ENCODE measurements at regions not wholly inside any gene's neighbourhood (a gene's known extent, or its start where the extent isn't known, plus 50 kb on each side); places are given as distances from the start of the nearest gene placed in this dataset.

- H2BK15ac ChIP-seq (ENCODE audit: low read length), result no peak overlapping the region
- no peak overlapping the region for H3K23ac ChIP-seq (ENCODE audit: low read depth, low read length, poor library complexity)
- no peak overlapping the region for H3K27ac ChIP-seq (replicated peaks; ENCODE audit: low read length)
- no CpG with 5 or more reads among the region's 7 CpGs for whole genome bisulfite sequencing, 2 donors (ENCODE audit: extremely low coverage in 2 of 2, insufficient read length in 2 of 2, insufficient replicate concordance in 1 of 2)
- no peak overlapping the region for H2BK12ac ChIP-seq (ENCODE audit: low read length)
- peaks cover 0 to 39% of the 10 kb centered on the region in 2 donors for H3K4me1 ChIP-seq (ENCODE audit: control insufficient read depth in 2 of 2, insufficient read depth in 1 of 2, low read depth in 1 of 2, low read length in 2 of 2)
- no peak for DNase-seq (ENCODE audit: low spot score)
- H3K9me3 ChIP-seq (replicated peaks in 1 of 2; ENCODE audit: control insufficient read depth in 2 of 2, insufficient read depth in 1 of 2, low read depth in 1 of 2, low read length in 2 of 2), result peaks cover 0 to 12% of the 10 kb centered on the region in 2 donors
- H3K18ac ChIP-seq (ENCODE audit: low read length), result no peak overlapping the region
- H3K9ac ChIP-seq (ENCODE audit: low read depth, low read length, poor library complexity), result no peak overlapping the region
- H2BK5ac ChIP-seq (ENCODE audit: low read length), result no peak overlapping the region
- H3K36me3 ChIP-seq (replicated peaks in 1 of 2; ENCODE audit: control insufficient read depth in 2 of 2, insufficient read depth in 2 of 2, low read length in 2 of 2), result no peaks in the 10 kb centered on the region
- H3K79me1 ChIP-seq (ENCODE audit: low read depth, low read length), result no peaks in the 10 kb centered on the region
- no peak overlapping the region for H4K91ac ChIP-seq (ENCODE audit: low read depth, low read length, poor library complexity)
- H3K4ac ChIP-seq (ENCODE audit: low read length), result no peak overlapping the region
- H4K8ac ChIP-seq (ENCODE audit: low read depth, low read length), result no peak overlapping the region
- no peak overlapping the region for H3K14ac ChIP-seq (ENCODE audit: low read length)
- H2AK5ac ChIP-seq (ENCODE audit: low read depth, low read length), result no peak overlapping the region
- no peak overlapping the region for H2AFZ ChIP-seq (ENCODE audit: low read length)
- no peak overlapping the region for H2BK120ac ChIP-seq (ENCODE audit: low read depth, low read length)
- no peak overlapping the region for H3K4me3 ChIP-seq (ENCODE audit: low read length in 2 of 2)
- H3K27me3 ChIP-seq (ENCODE audit: control insufficient read depth in 3 of 3, insufficient read depth in 3 of 3, low read depth in 1 of 3, low read length in 3 of 3), result no peaks in the 10 kb centered on the region
- no peak overlapping the region for H3K4me2 ChIP-seq (ENCODE audit: insufficient read depth, low read length, poor library complexity, severe bottlenecking)
Measured at GRCh38 chr1:14543191-14543840, 55.2 kb upstream of the KAZN start.

DNA sequence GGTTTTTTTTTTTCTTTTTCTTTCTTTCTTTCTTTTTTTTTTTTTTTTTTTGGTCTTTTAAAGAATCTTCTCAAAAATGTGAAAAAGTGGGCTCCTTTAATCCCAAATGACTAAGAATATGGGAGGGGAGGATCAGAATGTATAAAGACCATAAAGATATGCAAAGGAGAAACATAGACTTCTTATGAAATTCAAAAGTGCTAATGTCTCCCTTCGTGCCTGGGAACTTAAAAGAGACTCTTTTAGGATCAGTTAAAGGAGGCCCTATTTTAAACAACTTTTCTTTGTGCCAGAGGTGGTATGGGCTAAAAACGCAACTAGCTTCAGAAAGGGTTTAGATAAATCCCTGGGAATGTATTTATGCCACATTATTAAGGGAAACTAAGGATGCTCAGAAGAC lies 54.2 kb upstream of the KAZN start:
- Histone ChIP-seq H2AFZ (ENCODE audit: low read length) (no peak overlapping the region), H3K18ac (ENCODE audit: low read length) (no peak overlapping the region), H3K23ac (ENCODE audit: low read depth, low read length, poor library complexity) (no peak overlapping the region), H3K9ac (ENCODE audit: low read depth, low read length, poor library complexity) (no peak overlapping the region), H4K8ac (ENCODE audit: low read depth, low read length) (no peak overlapping the region), H2BK15ac (ENCODE audit: low read length) (no peak overlapping the region), H3K4me3 (ENCODE audit: low read length in 2 of 2) (no peak overlapping the region), H3K79me1 (ENCODE audit: low read depth, low read length) (no peaks in the 10 kb centered on the region), H3K36me3 (replicated peaks in 1 of 2; ENCODE audit: control insufficient read depth in 2 of 2, insufficient read depth in 2 of 2, low read length in 2 of 2) (no peaks in the 10 kb centered on the region), H3K9me3 (replicated peaks in 1 of 2; ENCODE audit: control insufficient read depth in 2 of 2, insufficient read depth in 1 of 2, low read depth in 1 of 2, low read length in 2 of 2) (peaks cover 0 to 6% of the 10 kb centered on the region in 2 donors), H3K4me2 (ENCODE audit: insufficient read depth, low read length, poor library complexity, severe bottlenecking) (no peak overlapping the region), H2BK5ac (ENCODE audit: low read length) (no peak overlapping the region), H3K4ac (ENCODE audit: low read length) (no peak overlapping the region), H2BK12ac (ENCODE audit: low read length) (no peak overlapping the region), H4K91ac (ENCODE audit: low read depth, low read length, poor library complexity) (no peak overlapping the region), H3K4me1 (ENCODE audit: control insufficient read depth in 2 of 2, insufficient read depth in 1 of 2, low read depth in 1 of 2, low read length in 2 of 2) (peaks cover 0 to 34% of the 10 kb centered on the region in 2 donors), H3K14ac (ENCODE audit: low read length) (no peak overlapping the region), H2AK5ac (ENCODE audit: low read depth, low read length) (no peak overlapping the region), H3K27me3 (ENCODE audit: control insufficient read depth in 3 of 3, insufficient read depth in 3 of 3, low read depth in 1 of 3, low read length in 3 of 3) (no peaks in the 10 kb centered on the region), H2BK120ac (ENCODE audit: low read depth, low read length) (no peak overlapping the region), H3K27ac (replicated peaks; ENCODE audit: low read length) (no peak overlapping the region)
- DNase-seq (ENCODE audit: low spot score), result no peak
- WGBS, 2 donors (ENCODE audit: extremely low coverage in 2 of 2, insufficient read length in 2 of 2, insufficient replicate concordance in 1 of 2), result no CpG with 5 or more reads among the region's 2 CpGs

DNA sequence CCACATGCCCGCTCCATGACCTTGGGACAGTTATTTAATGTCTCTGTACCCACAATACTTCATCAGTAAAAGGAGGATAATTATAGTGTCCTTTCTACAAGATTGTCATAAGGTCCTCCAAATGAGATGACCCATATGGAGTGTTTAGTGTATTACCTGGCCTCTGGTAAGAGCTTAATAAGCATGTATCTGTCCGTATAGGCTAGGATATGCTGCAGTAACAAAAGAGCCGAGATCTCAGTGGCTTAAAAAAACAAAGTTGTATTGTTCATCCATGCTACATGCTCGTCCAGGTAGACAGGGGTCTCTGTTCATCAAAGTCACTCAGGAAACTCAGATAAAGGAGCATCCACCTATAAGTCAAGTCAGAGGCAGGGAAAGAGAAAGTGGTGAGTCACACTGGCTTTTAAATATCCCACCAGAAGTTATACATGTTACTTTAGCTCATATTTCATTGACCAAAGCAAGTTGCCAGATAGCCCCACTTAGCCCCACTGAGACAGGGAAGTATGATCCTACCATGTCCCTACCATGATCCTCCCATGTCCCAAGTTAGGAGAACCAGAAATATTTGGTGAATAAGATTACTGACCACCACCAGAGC lies 53.0 kb upstream of the KAZN start:
- Histone ChIP-seq H2BK12ac (ENCODE audit: low read length) (no peak overlapping the region), H2AK5ac (ENCODE audit: low read depth, low read length) (no peak overlapping the region), H3K36me3 (replicated peaks in 1 of 2; ENCODE audit: control insufficient read depth in 2 of 2, insufficient read depth in 2 of 2, low read length in 2 of 2) (no peaks in the 10 kb centered on the region), H2AFZ (ENCODE audit: low read length) (no peak overlapping the region), H3K4me3 (ENCODE audit: low read length in 2 of 2) (no peak overlapping the region), H3K79me1 (ENCODE audit: low read depth, low read length) (no peaks in the 10 kb centered on the region), H3K4me2 (ENCODE audit: insufficient read depth, low read length, poor library complexity, severe bottlenecking) (no peak overlapping the region), H3K27me3 (ENCODE audit: control insufficient read depth in 3 of 3, insufficient read depth in 3 of 3, low read depth in 1 of 3, low read length in 3 of 3) (no peaks in the 10 kb centered on the region), H4K91ac (ENCODE audit: low read depth, low read length, poor library complexity) (no peak overlapping the region), H4K8ac (ENCODE audit: low read depth, low read length) (no peak overlapping the region), H3K14ac (ENCODE audit: low read length) (no peak overlapping the region), H3K4ac (ENCODE audit: low read length) (no peak overlapping the region), H3K27ac (replicated peaks; ENCODE audit: low read length) (no peak overlapping the region), H3K4me1 (ENCODE audit: control insufficient read depth in 2 of 2, insufficient read depth in 1 of 2, low read depth in 1 of 2, low read length in 2 of 2) (peaks cover 1 to 25% of the 10 kb centered on the region in 2 donors), H3K9ac (ENCODE audit: low read depth, low read length, poor library complexity) (no peak overlapping the region), H3K23ac (ENCODE audit: low read depth, low read length, poor library complexity) (no peak overlapping the region), H3K18ac (ENCODE audit: low read length) (no peak overlapping the region), H2BK120ac (ENCODE audit: low read depth, low read length) (no peak overlapping the region), H2BK5ac (ENCODE audit: low read length) (no peak overlapping the region), H3K9me3 (replicated peaks in 1 of 2; ENCODE audit: control insufficient read depth in 2 of 2, insufficient read depth in 1 of 2, low read depth in 1 of 2, low read length in 2 of 2) (peaks cover 0 to 6% of the 10 kb centered on the region in 2 donors), H2BK15ac (ENCODE audit: low read length) (no peak overlapping the region)
- no peak for DNase-seq (ENCODE audit: low spot score)
- no CpG with 5 or more reads among the region's 4 CpGs for WGBS, 2 donors (ENCODE audit: extremely low coverage in 2 of 2, insufficient read length in 2 of 2, insufficient replicate concordance in 1 of 2)

GRCh38 chr1:14546416-14546815 lies 52.1 kb upstream of the KAZN start:
- H2BK15ac ChIP-seq (ENCODE audit: low read length), result no peak overlapping the region
- no peaks in the 10 kb centered on the region for H3K27me3 ChIP-seq (ENCODE audit: control insufficient read depth in 3 of 3, insufficient read depth in 3 of 3, low read depth in 1 of 3, low read length in 3 of 3)
- no CpG with 5 or more reads among the region's 3 CpGs for WGBS, 2 donors (ENCODE audit: extremely low coverage in 2 of 2, insufficient read length in 2 of 2, insufficient replicate concordance in 1 of 2)
- no peak overlapping the region for H2AFZ ChIP-seq (ENCODE audit: low read length)
- no peak overlapping the region for H3K4me2 ChIP-seq (ENCODE audit: insufficient read depth, low read length, poor library complexity, severe bottlenecking)
- no peak overlapping the region for H2AK5ac ChIP-seq (ENCODE audit: low read depth, low read length)
- H2BK120ac ChIP-seq (ENCODE audit: low read depth, low read length), result no peak overlapping the region
- no peak for DNase-seq (ENCODE audit: low spot score)
- H3K4ac ChIP-seq (ENCODE audit: low read length), result no peak overlapping the region
- peaks cover 0 to 6% of the 10 kb centered on the region in 2 donors for H3K9me3 ChIP-seq (replicated peaks in 1 of 2; ENCODE audit: control insufficient read depth in 2 of 2, insufficient read depth in 1 of 2, low read depth in 1 of 2, low read length in 2 of 2)
- H3K79me1 ChIP-seq (ENCODE audit: low read depth, low read length), result no peaks in the 10 kb centered on the region
- H3K4me1 ChIP-seq (ENCODE audit: control insufficient read depth in 2 of 2, insufficient read depth in 1 of 2, low read depth in 1 of 2, low read length in 2 of 2), result peaks cover 1 to 19% of the 10 kb centered on the region in 2 donors
- H2BK5ac ChIP-seq (ENCODE audit: low read length), result no peak overlapping the region
- H3K23ac ChIP-seq (ENCODE audit: low read depth, low read length, poor library complexity), result no peak overlapping the region
- no peaks in the 10 kb centered on the region for H3K36me3 ChIP-seq (replicated peaks in 1 of 2; ENCODE audit: control insufficient read depth in 2 of 2, insufficient read depth in 2 of 2, low read length in 2 of 2)
- H4K8ac ChIP-seq (ENCODE audit: low read depth, low read length), result no peak overlapping the region
- H3K4me3 ChIP-seq (ENCODE audit: low read length in 2 of 2), result no peak overlapping the region
- H4K91ac ChIP-seq (ENCODE audit: low read depth, low read length, poor library complexity), result no peak overlapping the region
- no peak overlapping the region for H3K14ac ChIP-seq (ENCODE audit: low read length)
- no peak overlapping the region for H2BK12ac ChIP-seq (ENCODE audit: low read length)
- H3K18ac ChIP-seq (ENCODE audit: low read length), result no peak overlapping the region
- H3K9ac ChIP-seq (ENCODE audit: low read depth, low read length, poor library complexity), result no peak overlapping the region
- H3K27ac ChIP-seq (replicated peaks; ENCODE audit: low read length), result no peak overlapping the region
